Karpas-422 (cell line): ENCODE measurements at regions not wholly inside any gene's neighbourhood (a gene's known extent, or its start where the extent isn't known, plus 50 kb on each side); places are given as distances from the start of the nearest gene placed in this dataset.

Experiments used
- DNase-seq: peaks from one replicate; pipeline ENCODE4 v3.0.0-alpha.2; 2015
- H2AFZ ChIP-seq: fragments of 200-600 bp; sonication (generic); 2 replicates; pipeline ENCODE4 v1.6.1; 2014; ENCODE audit warnings: antibody characterized with exemption, low read length, mixed read lengths
- H3K27ac ChIP-seq: fragments of 200-600 bp; sonication (generic); 2 replicates; pipeline ENCODE4 v1.5.1; 2014; ENCODE audit warnings: mild to moderate bottlenecking, low read length, moderate library complexity
- H3K27me3 ChIP-seq: fragments of 200-600 bp; sonication (generic); 2 replicates; pipeline ENCODE4 v1.6.1; 2014; ENCODE audit warnings: low read length, mixed read lengths
- H3K36me3 ChIP-seq: fragments of 200-600 bp; sonication (generic); 2 replicates; pipeline ENCODE4 v1.6.1; 2014; ENCODE audit warnings: low read length, mixed read lengths; ENCODE audit not compliant: insufficient read depth
- H3K4me1 ChIP-seq: fragments of 200-600 bp; sonication (generic); 2 replicates; pipeline ENCODE4 v1.6.1; 2014; ENCODE audit warnings: mild to moderate bottlenecking, low read length, mixed read lengths
- H3K4me2 ChIP-seq: fragments of 200-600 bp; sonication (generic); 2 replicates; pipeline ENCODE4 v1.6.1; 2014; ENCODE audit warnings: low read length, low read depth, mild to moderate bottlenecking; ENCODE audit not compliant: poor library complexity, severe bottlenecking
- H3K4me3 ChIP-seq: fragments of 200-600 bp; sonication (generic); 2 replicates; pipeline ENCODE4 v1.5.1; 2014; ENCODE audit warnings: mild to moderate bottlenecking, antibody characterized with exemption, low read length, mixed read lengths
- H3K79me2 ChIP-seq: fragments of 200-600 bp; sonication (generic); 2 replicates; pipeline ENCODE4 v1.6.1; 2014; ENCODE audit warnings: mild to moderate bottlenecking, low read length, mixed read lengths
- H3K9ac ChIP-seq: fragments of 200-600 bp; sonication (generic); 2 replicates; pipeline ENCODE4 v1.6.0; 2014; ENCODE audit warnings: low read length
- H3K9me2 ChIP-seq: fragments of 200-600 bp; sonication (generic), shearing (Covaris generic); replicated peaks from 2 replicates; pipeline ENCODE4 v1.6.0; 2014; ENCODE audit warnings: mild to moderate bottlenecking, low read length, moderate library complexity; ENCODE audit not compliant: insufficient read depth
- H3K9me3 ChIP-seq: fragments of 300-700, 200-600 bp; sonication (generic); 2 replicates; pipeline ENCODE4 v1.6.1; 2014; ENCODE audit warnings: low read length, mixed read lengths
- H4K20me1 ChIP-seq: fragments of 200-600 bp; sonication (generic); 2 replicates; pipeline ENCODE4 v1.6.1; 2014; ENCODE audit warnings: mild to moderate bottlenecking, antibody characterized with exemption, low read length, low read depth; ENCODE audit not compliant: insufficient read depth

GRCh38 chr5:26023361-26023760 lies 1015.0 kb downstream of the CDH9 start:
- no peak for DNase-seq

GRCh38 chr5:26014206-26014605 lies 1024.2 kb downstream of the CDH9 start:
- no peaks in the 10 kb centered on the region for H4K20me1 ChIP-seq
- H3K27ac ChIP-seq: no peak overlapping the region
- no peak overlapping the region for H3K9ac ChIP-seq
- H3K9me3 ChIP-seq: 0 out of 2 replicates have a peak, but pooled peaks cover 3% of the 10 kb centered on the region
- no peaks in the 10 kb centered on the region for H3K79me2 ChIP-seq
- no peaks in the 10 kb centered on the region for H3K9me2 ChIP-seq
- no peaks in the 10 kb centered on the region for H3K4me1 ChIP-seq
- H2AFZ ChIP-seq: no peak overlapping the region
- H3K4me3 ChIP-seq: no peak overlapping the region
- H3K4me2 ChIP-seq: no peak overlapping the region
- H3K27me3 ChIP-seq: no peaks in the 10 kb centered on the region
- DNase-seq: no peak
- H3K36me3 ChIP-seq: no peaks in the 10 kb centered on the region

More at GRCh38 chr5:26023361-26023760, 1015.0 kb downstream of the CDH9 start:
- H3K9ac ChIP-seq: no peak overlapping the region
- H3K9me2 ChIP-seq: no peaks in the 10 kb centered on the region
- H3K27me3 ChIP-seq: no peaks in the 10 kb centered on the region
- H3K9me3 ChIP-seq: no peaks in the 10 kb centered on the region
- H3K79me2 ChIP-seq: no peaks in the 10 kb centered on the region
- no peak overlapping the region for H3K27ac ChIP-seq
- H3K4me3 ChIP-seq: no peak overlapping the region
- H4K20me1 ChIP-seq: no peaks in the 10 kb centered on the region
- H3K4me2 ChIP-seq: no peak overlapping the region
- H3K36me3 ChIP-seq: no peaks in the 10 kb centered on the region
- H2AFZ ChIP-seq: peak overlapping the region; percentile 82; the same call in 1 of the 2 replicates
- H3K4me1 ChIP-seq: no peaks in the 10 kb centered on the region

GRCh38 chr5:26012078-26012477 lies 1026.3 kb downstream of the CDH9 start:
- H4K20me1 ChIP-seq: no peaks in the 10 kb centered on the region
- no peak overlapping the region for H3K27ac ChIP-seq
- no peaks in the 10 kb centered on the region for H3K4me1 ChIP-seq
- H3K9me3 ChIP-seq: 0 out of 2 replicates have a peak, but pooled peaks cover 3% of the 10 kb centered on the region
- no peaks in the 10 kb centered on the region for H3K79me2 ChIP-seq
- H3K9me2 ChIP-seq: no peaks in the 10 kb centered on the region
- H3K9ac ChIP-seq: no peak overlapping the region
- DNase-seq: no peak
- H2AFZ ChIP-seq: no peak overlapping the region; the same call in 1 of the 2 replicates
- H3K4me3 ChIP-seq: no peak overlapping the region
- no peaks in the 10 kb centered on the region for H3K36me3 ChIP-seq
- no peaks in the 10 kb centered on the region for H3K27me3 ChIP-seq
- no peak overlapping the region for H3K4me2 ChIP-seq

- no peaks in the 10 kb centered on the region for H3K9me3 ChIP-seq
- H3K9me2 ChIP-seq: no peaks in the 10 kb centered on the region
- H3K27ac ChIP-seq: no peak overlapping the region
- DNase-seq: peak; percentile 65
- H3K4me3 ChIP-seq: no peak overlapping the region
- H3K36me3 ChIP-seq: no peaks in the 10 kb centered on the region
- H3K9ac ChIP-seq: no peak overlapping the region
- no peak overlapping the region for H3K4me2 ChIP-seq
- no peaks in the 10 kb centered on the region for H3K79me2 ChIP-seq
- no peaks in the 10 kb centered on the region for H3K4me1 ChIP-seq
- no peak overlapping the region for H2AFZ ChIP-seq
- no peaks in the 10 kb centered on the region for H4K20me1 ChIP-seq
- H3K27me3 ChIP-seq: no peaks in the 10 kb centered on the region
These were observed 1028.6 kb downstream of the CDH9 start for GRCh38 chr5:26009742-26010141.

GRCh38 chr5:26003966-26004365 lies 1034.4 kb downstream of the CDH9 start:
- Histone ChIP-seq H3K27me3 (no peaks in the 10 kb centered on the region), H4K20me1 (no peaks in the 10 kb centered on the region), H3K79me2 (no peaks in the 10 kb centered on the region), H3K9ac (no peak overlapping the region), H3K27ac (no peak overlapping the region), H3K9me2 (no peaks in the 10 kb centered on the region), H3K4me2 (no peak overlapping the region), H3K4me1 (peaks cover 7% of the 10 kb centered on the region), H3K36me3 (no peaks in the 10 kb centered on the region), H2AFZ (peak overlapping the region; percentile 95), H3K9me3 (no peaks in the 10 kb centered on the region), H3K4me3 (no peak overlapping the region; the same call in 1 of the 2 replicates)
- DNase-seq: peak; percentile 43

GRCh38 chr5:25995209-25995608 lies 1043.2 kb downstream of the CDH9 start:
- H4K20me1 ChIP-seq: no peaks in the 10 kb centered on the region

GRCh38 chr5:25993701-25994100 lies 1044.7 kb downstream of the CDH9 start:
- Histone ChIP-seq H2AFZ (no peak overlapping the region), H3K27me3 (no peaks in the 10 kb centered on the region), H3K36me3 (no peaks in the 10 kb centered on the region), H4K20me1 (no peaks in the 10 kb centered on the region), H3K9me3 (peaks cover 7% of the 10 kb centered on the region; the same call in 1 of the 2 replicates), H3K4me1 (no peaks in the 10 kb centered on the region), H3K9ac (no peak overlapping the region), H3K4me2 (no peak overlapping the region), H3K79me2 (no peaks in the 10 kb centered on the region), H3K4me3 (no peak overlapping the region), H3K9me2 (no peaks in the 10 kb centered on the region), H3K27ac (no peak overlapping the region)
- no peak for DNase-seq

More at GRCh38 chr5:25995209-25995608, 1043.2 kb downstream of the CDH9 start:
- no peak overlapping the region for H3K9ac ChIP-seq
- no peaks in the 10 kb centered on the region for H3K36me3 ChIP-seq
- no peak overlapping the region for H3K4me2 ChIP-seq
- H3K27me3 ChIP-seq: no peaks in the 10 kb centered on the region
- no peak overlapping the region for H3K4me3 ChIP-seq
- no peak for DNase-seq
- no peak overlapping the region for H3K27ac ChIP-seq
- no peaks in the 10 kb centered on the region for H3K79me2 ChIP-seq
- peak overlapping the region; percentile 85; the same call in 1 of the 2 replicates for H2AFZ ChIP-seq
- no peaks in the 10 kb centered on the region for H3K4me1 ChIP-seq
- no peaks in the 10 kb centered on the region for H3K9me2 ChIP-seq
- peaks cover 7% of the 10 kb centered on the region; the same call in 1 of the 2 replicates for H3K9me3 ChIP-seq

- H3K9me3 ChIP-seq: peaks cover 7% of the 10 kb centered on the region; the same call in 1 of the 2 replicates
- no peaks in the 10 kb centered on the region for H3K4me1 ChIP-seq
- no peak overlapping the region for H3K4me2 ChIP-seq
- no peaks in the 10 kb centered on the region for H3K36me3 ChIP-seq
- no peak overlapping the region for H2AFZ ChIP-seq
- H3K9ac ChIP-seq: no peak overlapping the region
- no peaks in the 10 kb centered on the region for H4K20me1 ChIP-seq
- no peaks in the 10 kb centered on the region for H3K79me2 ChIP-seq
- no peak overlapping the region for H3K4me3 ChIP-seq
- no peaks in the 10 kb centered on the region for H3K27me3 ChIP-seq
- H3K27ac ChIP-seq: no peak overlapping the region
- H3K9me2 ChIP-seq: no peaks in the 10 kb centered on the region
- DNase-seq: no peak
These were observed 1046.7 kb downstream of the CDH9 start for GRCh38 chr5:25991639-25992038.
